Trophoblast cell (in vitro differentiated cells and primary cell): ENCODE measurements at regions not wholly inside any gene's neighbourhood (a gene's known extent, or its start where the extent isn't known, plus 50 kb on each side); places are given as distances from the start of the nearest gene placed in this dataset.

ENCODE experiments used
- DNase-seq, 2 donors: peaks; one replicate each; pipeline ENCODE4 v3.0.0-alpha.2; 2016
- H2AFZ ChIP-seq: 2 replicates; pipeline ENCODE4 v1.6.1; 2013; ENCODE audit warnings: low read length, moderate library complexity, mild to moderate bottlenecking; ENCODE audit not compliant: insufficient read depth, poor library complexity
- H2AK5ac ChIP-seq: 2 replicates; pipeline ENCODE4 v1.6.1; 2013; ENCODE audit warnings: mild to moderate bottlenecking, low read length
- H2BK120ac ChIP-seq: 2 replicates; pipeline ENCODE4 v1.6.1; 2013; ENCODE audit warnings: low read length, mild to moderate bottlenecking, moderate library complexity; ENCODE audit not compliant: insufficient read depth, poor library complexity
- H2BK12ac ChIP-seq: 2 replicates; pipeline ENCODE4 v1.6.1; 2013; ENCODE audit warnings: mild to moderate bottlenecking, low read length, moderate library complexity
- H2BK5ac ChIP-seq: 2 replicates; pipeline ENCODE4 v1.6.1; 2013; ENCODE audit warnings: low read length, low read depth, moderate library complexity, mild to moderate bottlenecking; ENCODE audit not compliant: poor library complexity
- H3K14ac ChIP-seq: 2 replicates; pipeline ENCODE4 v1.6.1; 2013; ENCODE audit warnings: mild to moderate bottlenecking, low read length
- H3K18ac ChIP-seq: 2 replicates; pipeline ENCODE4 v1.6.1; 2013; ENCODE audit warnings: mild to moderate bottlenecking, low read length
- H3K23ac ChIP-seq: 2 replicates; pipeline ENCODE4 v1.6.1; 2013; ENCODE audit warnings: low read length
- H3K27ac ChIP-seq: 2 replicates; pipeline ENCODE4 v1.5.1; 2013; ENCODE audit warnings: low read depth, mild to moderate bottlenecking, inconsistent platforms, low read length, moderate library complexity
- H3K27me3 ChIP-seq: 2 replicates; pipeline ENCODE4 v1.6.1; 2013; ENCODE audit warnings: inconsistent platforms, mild to moderate bottlenecking, low read length, moderate library complexity; ENCODE audit not compliant: insufficient read depth
- H3K36me3 ChIP-seq, 2 experiments: 1 replicate in 1 of 2; 2 replicates in 1 of 2; pipeline ENCODE4 v1.6.1; 2013; ENCODE audit warnings: low read length in 2 of 2, mild to moderate bottlenecking in 2 of 2, moderate library complexity in 1 of 2; ENCODE audit not compliant: insufficient read depth in 2 of 2, control insufficient read depth in 1 of 2
- H3K4ac ChIP-seq: 2 replicates; pipeline ENCODE4 v1.6.1; 2013; ENCODE audit warnings: low read depth, mild to moderate bottlenecking, low read length, moderate library complexity
- H3K4me1 ChIP-seq, 2 experiments: 1 replicate in 1 of 2; 2 replicates in 1 of 2; pipeline ENCODE4 v1.6.1; 2013; ENCODE audit warnings: low read length in 2 of 2, mild to moderate bottlenecking in 2 of 2, moderate library complexity in 1 of 2; ENCODE audit not compliant: insufficient read depth in 2 of 2, control insufficient read depth in 1 of 2
- H3K4me2 ChIP-seq: 2 replicates; pipeline ENCODE4 v1.6.1; 2013; ENCODE audit warnings: inconsistent platforms, mild to moderate bottlenecking, low read length, moderate library complexity
- H3K4me3 ChIP-seq: 2 replicates; pipeline ENCODE4 v1.5.1; 2013; ENCODE audit warnings: mild to moderate bottlenecking, low read depth, low read length, inconsistent platforms
- H3K79me1 ChIP-seq: one replicate; pipeline ENCODE4 v1.6.1; 2013; ENCODE audit warnings: low read length
- H3K79me2 ChIP-seq: 2 replicates; pipeline ENCODE4 v1.6.1; 2013; ENCODE audit warnings: low read length, mild to moderate bottlenecking; ENCODE audit not compliant: control insufficient read depth, insufficient read depth, poor library complexity
- H3K9ac ChIP-seq: 2 replicates; pipeline ENCODE4 v1.6.1; 2013; ENCODE audit warnings: mild to moderate bottlenecking, low read length
- H3K9me3 ChIP-seq: 2 replicates; pipeline ENCODE4 v1.6.1; 2013; ENCODE audit warnings: low read depth, mild to moderate bottlenecking, control low read depth, inconsistent platforms, low read length; ENCODE audit not compliant: insufficient read depth
- H4K12ac ChIP-seq: 2 replicates; pipeline ENCODE4 v1.6.1; 2013; ENCODE audit warnings: low read depth, mild to moderate bottlenecking, low read length, moderate library complexity
- H4K8ac ChIP-seq: 2 replicates; pipeline ENCODE4 v1.6.1; 2013; ENCODE audit warnings: low read depth, mild to moderate bottlenecking, low read length, moderate library complexity
- H4K91ac ChIP-seq: one replicate; pipeline ENCODE4 v1.6.1; 2013; ENCODE audit warnings: low read depth, mild to moderate bottlenecking, low read length, moderate library complexity
- WGBS: extraction: QIAGEN DNeasy Blood & Tissue Kit; methylation state at CpG from one replicate; pipeline ENCODE4 v1.1.7; 2013; ENCODE audit warnings: missing lambda C conversion rate; ENCODE audit not compliant: insufficient read length, insufficient coverage; ENCODE audit errors: extremely low coverage; 5-methylcytosine and 5-hydroxymethylcytosine counted together

DNA sequence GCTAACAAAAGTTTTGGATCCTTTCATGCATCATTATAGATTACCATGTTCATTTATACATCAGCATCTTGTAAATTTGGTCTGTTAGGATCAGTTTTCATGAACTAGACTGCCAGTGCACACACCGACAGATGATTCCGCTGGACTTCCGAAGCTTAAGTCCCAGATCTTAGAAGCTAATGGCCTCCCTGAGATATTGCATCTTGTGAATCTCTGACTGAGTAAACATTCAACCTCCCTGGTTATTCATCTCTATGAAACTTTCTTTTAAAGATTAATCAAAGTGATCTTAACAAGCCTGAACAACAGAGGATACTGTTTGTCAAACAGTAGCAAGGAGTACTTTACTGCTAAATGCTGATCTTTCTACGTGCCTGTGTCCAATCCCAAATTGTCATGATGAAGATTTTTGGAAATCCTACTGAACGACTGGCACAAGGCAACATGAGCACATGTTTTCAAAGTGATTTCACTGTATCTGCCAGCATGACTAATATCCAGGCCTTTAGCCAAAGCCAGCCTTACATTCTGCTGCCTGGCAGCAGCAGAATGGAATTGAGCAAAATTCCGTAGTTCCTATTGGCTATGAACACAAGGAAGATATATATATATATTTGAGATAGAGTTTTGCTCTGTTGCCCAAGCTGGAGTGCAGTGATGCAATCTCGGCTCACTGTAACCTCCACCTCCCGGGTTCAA is 91.3 kb upstream of the ANK3 start:
- no peaks in the 10 kb centered on the region for H3K79me1 ChIP-seq
- no CpG with 5 or more reads among the region's 8 CpGs for WGBS
- H2BK120ac ChIP-seq: no peak overlapping the region
- H3K4me2 ChIP-seq: no peak overlapping the region
- H2BK5ac ChIP-seq: no peak overlapping the region
- H3K27me3 ChIP-seq: no peaks in the 10 kb centered on the region
- H3K36me3 ChIP-seq: no peaks in the 10 kb centered on the region
- DNase-seq: no peak
- no peak overlapping the region for H3K4ac ChIP-seq
- H3K9me3 ChIP-seq: no peaks in the 10 kb centered on the region
- H3K4me1 ChIP-seq: no peaks in the 10 kb centered on the region
- no peak overlapping the region for H3K9ac ChIP-seq
- H3K4me3 ChIP-seq: no peak overlapping the region
- no peak overlapping the region for H3K23ac ChIP-seq
- H4K12ac ChIP-seq: no peak overlapping the region
- no peak overlapping the region for H4K91ac ChIP-seq
- no peak overlapping the region for H4K8ac ChIP-seq
- no peak overlapping the region for H3K18ac ChIP-seq
- H3K27ac ChIP-seq: no peak overlapping the region
- H2AK5ac ChIP-seq: no peak overlapping the region
- H2AFZ ChIP-seq: no peak overlapping the region
- H3K79me2 ChIP-seq: no peaks in the 10 kb centered on the region
- H3K14ac ChIP-seq: no peak overlapping the region
- H2BK12ac ChIP-seq: no peak overlapping the region

DNA sequence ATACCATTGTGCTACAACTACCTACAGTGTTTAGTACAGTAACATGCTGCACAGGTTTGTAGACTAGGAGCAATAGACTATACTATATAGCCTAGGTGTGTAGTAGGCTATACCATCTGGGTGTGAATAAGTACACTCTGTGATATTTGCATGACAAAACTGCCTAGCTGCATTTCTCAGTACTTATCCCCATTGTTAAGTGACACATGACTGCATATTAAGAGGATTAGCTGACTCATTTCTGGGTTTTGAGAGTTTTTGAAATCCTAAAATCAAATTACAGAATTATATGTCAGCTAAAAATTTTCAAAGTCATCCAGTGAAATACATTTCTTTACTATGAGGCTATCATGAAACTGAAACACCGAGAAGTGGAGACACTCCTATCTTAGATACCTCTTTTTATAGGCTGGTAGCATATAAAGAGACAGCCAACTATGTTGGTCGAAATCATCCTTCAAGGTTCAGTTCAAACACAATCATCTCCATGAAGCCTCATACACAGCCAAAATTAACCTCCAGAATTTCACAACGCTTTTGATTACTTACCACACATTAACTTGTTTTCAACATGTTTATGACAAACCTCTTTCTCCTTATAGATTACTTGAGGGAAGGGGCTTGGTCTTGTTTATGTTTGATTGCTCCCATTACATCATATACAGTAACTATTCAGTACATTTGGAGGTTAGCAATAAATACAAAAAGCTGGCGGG is 89.8 kb upstream of the ANK3 start:
- Histone ChIP-seq H3K27me3 (no peaks in the 10 kb centered on the region), H3K4me2 (no peak overlapping the region), H3K9me3 (no peaks in the 10 kb centered on the region), H3K18ac (no peak overlapping the region), H3K14ac (no peak overlapping the region), H3K23ac (no peak overlapping the region), H3K79me2 (no peaks in the 10 kb centered on the region), H3K9ac (no peak overlapping the region), H4K8ac (no peak overlapping the region), H2BK5ac (no peak overlapping the region), H2AFZ (no peak overlapping the region), H4K91ac (no peak overlapping the region), H3K27ac (no peak overlapping the region), H3K4me1 (no peaks in the 10 kb centered on the region), H3K36me3 (no peaks in the 10 kb centered on the region), H2AK5ac (no peak overlapping the region), H3K4ac (no peak overlapping the region), H4K12ac (no peak overlapping the region), H3K4me3 (no peak overlapping the region), H2BK120ac (no peak overlapping the region), H2BK12ac (no peak overlapping the region), H3K79me1 (no peaks in the 10 kb centered on the region)
- whole genome bisulfite sequencing: no CpG with 5 or more reads among the region's 4 CpGs
- DNase-seq: no peak

DNA sequence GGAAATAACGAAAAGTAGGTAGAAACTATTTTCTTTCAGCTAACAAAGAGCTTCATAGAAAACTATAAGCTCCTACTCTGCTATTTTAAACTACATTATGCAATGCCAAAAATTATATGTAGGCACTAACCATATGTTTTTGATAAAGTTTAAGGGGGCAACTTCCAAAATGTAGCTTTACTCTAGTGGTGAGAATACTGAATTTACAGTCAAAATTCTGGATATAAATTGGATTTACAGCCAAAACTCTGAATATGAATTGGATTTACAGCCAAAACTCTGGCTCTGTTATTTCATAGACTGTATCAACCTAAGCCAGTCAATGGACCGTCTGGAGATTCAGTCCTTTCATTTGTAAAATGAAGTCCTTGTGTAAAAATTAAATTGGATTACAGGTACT is 86.8 kb upstream of the ANK3 start:
- H3K27ac ChIP-seq: no peak overlapping the region
- H3K4me3 ChIP-seq: no peak overlapping the region
- no peak overlapping the region for H2AFZ ChIP-seq
- H2BK5ac ChIP-seq: no peak overlapping the region
- no peak overlapping the region for H3K4me2 ChIP-seq
- no peak overlapping the region for H3K14ac ChIP-seq
- no peak overlapping the region for H3K9ac ChIP-seq
- no peaks in the 10 kb centered on the region for H3K79me2 ChIP-seq
- no peak overlapping the region for H4K91ac ChIP-seq
- no peak overlapping the region for H3K4ac ChIP-seq
- no peaks in the 10 kb centered on the region for H3K36me3 ChIP-seq
- no peak overlapping the region for H2AK5ac ChIP-seq
- no peak overlapping the region for H3K18ac ChIP-seq
- H4K12ac ChIP-seq: no peak overlapping the region
- no peak for DNase-seq
- H3K79me1 ChIP-seq: no peaks in the 10 kb centered on the region
- H3K4me1 ChIP-seq: no peaks in the 10 kb centered on the region
- H3K23ac ChIP-seq: no peak overlapping the region
- H2BK12ac ChIP-seq: no peak overlapping the region
- no CpG with 5 or more reads among the region's 2 CpGs for WGBS
- H2BK120ac ChIP-seq: no peak overlapping the region
- H3K27me3 ChIP-seq: no peaks in the 10 kb centered on the region
- H4K8ac ChIP-seq: no peak overlapping the region
- no peaks in the 10 kb centered on the region for H3K9me3 ChIP-seq

DNA sequence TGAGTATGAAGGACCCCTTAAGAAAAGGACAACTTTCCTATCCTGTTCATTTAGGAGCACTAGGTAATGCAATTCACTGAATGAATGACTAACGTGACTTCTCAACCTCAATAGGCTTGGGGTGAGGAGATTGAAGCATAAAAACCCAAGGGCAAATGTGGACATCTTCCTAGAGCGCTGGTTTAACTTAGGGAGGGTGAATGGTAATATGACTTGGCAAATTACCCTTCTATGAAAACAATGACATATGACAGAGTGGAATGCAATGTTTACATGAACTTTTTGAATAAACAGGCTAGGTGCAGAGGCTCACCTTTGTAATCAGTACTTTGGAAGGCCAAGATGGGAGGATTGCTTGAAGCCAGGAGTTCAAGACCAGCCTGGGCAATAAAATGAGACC is 83.9 kb upstream of the ANK3 start:
- no peak overlapping the region for H4K12ac ChIP-seq
- no peak overlapping the region for H3K4ac ChIP-seq
- H3K23ac ChIP-seq: no peak overlapping the region
- H3K79me2 ChIP-seq: no peaks in the 10 kb centered on the region
- H3K4me1 ChIP-seq: no peaks in the 10 kb centered on the region
- no peak overlapping the region for H3K14ac ChIP-seq
- H2AFZ ChIP-seq: no peak overlapping the region
- no peaks in the 10 kb centered on the region for H3K9me3 ChIP-seq
- H3K9ac ChIP-seq: no peak overlapping the region
- no peak overlapping the region for H2BK5ac ChIP-seq
- H2BK12ac ChIP-seq: no peak overlapping the region
- no peak overlapping the region for H4K8ac ChIP-seq
- no peak overlapping the region for H3K4me3 ChIP-seq
- no peak overlapping the region for H2BK120ac ChIP-seq
- no peak overlapping the region for H3K18ac ChIP-seq
- H3K27me3 ChIP-seq: no peaks in the 10 kb centered on the region
- H2AK5ac ChIP-seq: no peak overlapping the region
- H3K27ac ChIP-seq: no peak overlapping the region
- H3K36me3 ChIP-seq: no peaks in the 10 kb centered on the region
- no peaks in the 10 kb centered on the region for H3K79me1 ChIP-seq
- H3K4me2 ChIP-seq: no peak overlapping the region
- WGBS: no CpG with 5 or more reads among the region's 2 CpGs
- DNase-seq: no peak
- no peak overlapping the region for H4K91ac ChIP-seq
